Fibroblast of skin of back (primary cell): ENCODE measurements at regions not wholly inside any gene's neighbourhood (a gene's known extent, or its start where the extent isn't known, plus 50 kb on each side); places are given as distances from the start of the nearest gene placed in this dataset.
A peak's percentile ranks its signal among the peaks of the same experiment; 100 is the strongest.

ENCODE experiments used
- DNase-seq: peaks from one replicate; pipeline ENCODE4 v3.0.0-alpha.2; 2013

DNA sequence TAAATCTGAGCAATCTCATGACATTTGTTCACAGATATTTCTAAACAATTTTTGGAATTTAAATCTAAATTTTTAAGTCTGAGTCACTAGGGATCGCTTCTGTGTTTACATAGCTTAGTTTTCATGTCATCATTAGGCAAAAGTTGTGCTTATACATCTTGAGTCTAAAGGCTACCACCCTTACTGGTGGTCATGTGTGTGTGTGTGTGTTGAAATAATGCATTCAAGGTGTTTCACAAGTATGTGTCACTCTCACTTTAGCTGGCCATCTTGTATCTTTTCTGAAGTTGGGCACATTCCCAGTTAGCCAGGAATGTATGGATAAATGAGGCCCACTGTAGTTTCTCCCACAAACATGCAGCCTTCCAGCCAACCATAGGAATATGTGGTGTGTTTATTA lies 1162.5 kb upstream of the PRMT6 start:
- peak; percentile 16 for DNase-seq

DNA sequence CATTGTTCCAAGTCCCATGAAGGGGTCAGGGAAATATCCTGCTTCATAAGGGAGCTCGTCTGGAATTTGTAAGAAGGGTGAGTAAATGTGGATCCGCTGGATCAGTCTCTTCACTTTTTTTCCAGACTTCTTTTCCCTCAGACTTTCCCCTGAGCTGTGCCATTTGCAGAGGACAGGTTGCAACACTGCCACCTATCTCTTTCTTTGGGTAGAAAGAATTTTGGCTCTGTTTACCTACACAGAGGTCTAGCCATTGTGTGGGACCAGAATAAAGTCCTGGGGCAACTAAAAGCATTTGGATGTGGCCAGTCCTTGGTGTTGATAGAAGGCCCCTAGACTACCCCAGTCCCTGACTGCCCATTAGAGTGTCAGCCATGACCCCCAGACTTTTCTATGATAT lies 1146.7 kb upstream of the PRMT6 start:
- DNase-seq: no peak

DNA sequence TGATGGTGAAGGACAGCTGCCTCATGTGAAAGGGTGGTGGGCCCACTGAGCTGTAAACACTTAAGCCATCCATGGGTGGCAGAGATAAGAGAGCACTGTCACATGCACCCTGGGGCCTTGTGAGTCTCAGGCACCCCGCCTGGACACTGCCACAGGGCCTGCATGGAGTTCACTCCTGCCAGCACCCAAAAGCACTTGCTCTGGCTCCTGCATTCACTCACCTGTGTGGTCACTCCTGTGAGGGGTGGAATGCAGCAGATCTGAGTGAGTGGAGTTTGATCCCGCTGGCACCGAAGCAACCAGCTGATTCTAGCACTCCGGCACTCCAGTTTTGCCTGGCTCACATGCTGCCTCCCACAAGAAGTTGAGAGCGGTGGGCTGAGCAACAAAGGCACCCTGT lies 1142.1 kb upstream of the PRMT6 start:
- DNase-seq: no peak

DNA sequence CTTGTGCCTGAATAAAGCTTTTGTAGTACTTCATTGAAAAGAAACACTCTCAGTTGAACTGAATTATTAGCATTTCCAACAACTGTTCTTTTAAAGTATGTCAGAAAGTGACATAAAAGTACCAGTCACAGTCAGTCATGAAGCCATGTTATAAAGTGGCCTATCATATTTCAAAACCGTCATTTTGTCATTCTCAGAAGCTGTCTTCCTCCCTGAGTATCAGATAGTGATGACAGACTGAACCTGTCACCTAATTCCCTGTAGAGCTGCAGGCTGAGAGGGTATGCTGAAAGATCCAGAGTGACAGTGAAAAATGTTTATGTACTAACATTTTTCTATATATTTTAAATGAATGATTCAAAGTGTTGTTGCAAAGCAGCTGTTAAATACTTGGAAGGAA lies 1121.7 kb upstream of the PRMT6 start:
- DNase-seq: no peak

DNA sequence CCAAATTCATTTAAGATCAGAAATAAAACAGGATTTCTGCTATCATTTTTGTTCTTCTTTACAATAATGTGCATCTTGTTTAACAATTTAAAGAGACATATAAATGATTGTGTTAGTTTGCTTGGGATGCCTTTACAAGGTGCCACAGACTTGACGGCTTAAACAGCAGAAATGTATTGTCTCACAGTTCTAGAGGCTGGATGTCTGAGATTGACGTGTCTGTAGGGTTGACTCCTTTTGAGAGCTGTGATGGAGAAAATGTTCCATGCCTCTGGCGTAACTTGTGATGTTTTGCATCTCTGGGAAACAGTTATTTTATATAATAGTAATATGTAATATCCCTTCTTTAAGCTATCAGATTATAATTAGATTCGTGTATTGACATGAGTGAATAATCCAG lies 1091.6 kb upstream of the PRMT6 start:
- DNase-seq: no peak

DNA sequence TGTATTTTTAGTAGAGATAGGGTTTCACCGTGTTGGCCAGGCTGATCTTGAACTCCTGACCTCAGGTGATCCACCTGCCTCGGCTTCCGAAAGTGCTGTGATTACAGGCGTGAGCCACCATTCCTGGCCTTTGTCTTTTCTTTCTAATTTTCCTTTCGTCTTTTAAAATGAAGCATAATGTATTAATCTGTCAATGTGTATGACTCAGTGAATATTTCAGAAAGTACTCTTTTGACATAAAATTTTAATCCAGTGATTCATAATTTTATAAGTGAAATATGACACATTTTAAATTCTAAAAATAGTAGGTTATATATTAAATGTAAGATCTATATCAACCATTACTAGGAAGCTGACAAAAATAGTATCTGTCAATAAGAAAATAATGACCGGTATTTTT lies 1059.0 kb upstream of the PRMT6 start:
- DNase-seq: peak; percentile 0

GRCh38 chr1:106022312-106022902 lies 1034.1 kb upstream of the PRMT6 start:
- DNase-seq: peak; percentile 8

DNA sequence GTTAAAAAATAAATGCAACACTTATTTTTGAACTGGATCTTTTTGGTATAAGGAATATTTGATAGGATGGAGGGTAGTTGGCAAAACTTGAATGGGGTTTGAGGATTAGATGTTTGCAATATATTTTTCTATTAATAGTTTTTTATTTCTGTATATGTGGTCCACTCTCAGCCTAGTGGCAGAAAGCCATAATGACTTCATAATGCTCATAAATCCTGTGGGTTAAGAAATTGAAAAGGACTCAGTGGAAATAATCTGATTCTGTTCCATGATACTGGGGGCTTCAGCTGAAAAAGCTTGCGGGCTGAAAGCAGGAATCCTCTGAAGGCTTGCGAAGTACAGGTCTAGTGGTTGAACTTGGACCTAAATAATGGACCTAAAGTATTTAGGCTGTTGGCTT lies 1028.6 kb upstream of the PRMT6 start:
- DNase-seq: no peak

DNA sequence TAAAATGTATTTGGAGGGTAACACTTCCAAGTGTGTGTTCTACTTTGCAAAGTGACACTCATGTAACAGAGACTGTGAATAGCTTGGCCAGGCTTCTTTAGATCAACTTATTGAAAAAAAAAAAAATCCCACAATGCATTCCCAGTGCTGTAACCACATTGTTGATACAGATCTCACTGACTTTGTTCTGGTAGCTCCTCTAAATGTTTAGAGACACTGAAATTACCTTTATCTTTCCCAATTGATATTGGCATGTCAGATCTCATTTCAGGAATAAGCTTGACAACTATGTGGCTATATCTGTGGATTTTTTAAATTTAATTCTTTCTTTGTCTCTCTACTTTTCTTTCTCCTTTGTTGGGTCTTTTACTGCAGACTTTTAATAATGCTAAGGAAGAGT lies 1018.9 kb upstream of the PRMT6 start:
- no peak for DNase-seq

- DNase-seq: no peak
Observed at GRCh38 chr1:106038260-106038659, 1018.2 kb upstream of the PRMT6 start.

DNA sequence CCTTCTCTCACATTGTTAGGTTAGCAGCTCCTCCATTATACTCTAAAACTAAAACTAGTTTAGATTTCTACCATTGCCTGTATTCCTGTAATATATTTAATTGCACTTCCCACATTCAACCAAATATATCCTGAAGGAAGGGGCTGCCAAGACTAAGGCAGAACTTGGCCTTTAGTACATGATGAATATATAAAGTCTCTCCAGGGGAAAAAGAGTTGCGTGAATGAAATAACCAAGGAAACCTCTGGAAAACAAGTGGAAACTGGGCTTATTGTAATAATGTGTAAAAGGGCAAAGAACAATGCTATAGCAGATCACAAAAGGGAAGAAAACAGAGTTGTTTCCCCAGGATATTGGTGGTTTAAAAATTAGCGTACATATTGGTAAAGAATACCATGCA lies 1012.5 kb upstream of the PRMT6 start:
- DNase-seq: no peak

DNA sequence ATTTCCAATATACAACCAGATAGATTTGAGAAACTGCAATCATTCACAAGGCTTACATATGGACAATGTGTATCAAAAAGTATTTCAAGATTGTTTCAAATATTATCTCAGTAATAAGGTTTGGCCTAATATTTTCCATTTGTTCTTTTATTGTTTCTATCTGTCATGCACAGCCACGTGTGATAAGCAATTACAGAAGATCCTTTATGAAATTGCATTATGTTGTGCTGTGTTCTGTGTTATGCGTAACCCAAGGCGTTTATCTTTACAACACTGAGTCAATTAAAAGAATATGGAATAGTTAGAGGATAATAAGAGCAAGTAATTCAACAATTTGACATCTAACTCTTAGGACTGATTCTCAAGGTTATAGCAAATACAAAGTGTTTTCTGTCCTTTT lies 1009.3 kb upstream of the PRMT6 start:
- DNase-seq: no peak

GRCh38 chr1:106049595-106049994 lies 1006.9 kb upstream of the PRMT6 start:
- DNase-seq: no peak

DNA sequence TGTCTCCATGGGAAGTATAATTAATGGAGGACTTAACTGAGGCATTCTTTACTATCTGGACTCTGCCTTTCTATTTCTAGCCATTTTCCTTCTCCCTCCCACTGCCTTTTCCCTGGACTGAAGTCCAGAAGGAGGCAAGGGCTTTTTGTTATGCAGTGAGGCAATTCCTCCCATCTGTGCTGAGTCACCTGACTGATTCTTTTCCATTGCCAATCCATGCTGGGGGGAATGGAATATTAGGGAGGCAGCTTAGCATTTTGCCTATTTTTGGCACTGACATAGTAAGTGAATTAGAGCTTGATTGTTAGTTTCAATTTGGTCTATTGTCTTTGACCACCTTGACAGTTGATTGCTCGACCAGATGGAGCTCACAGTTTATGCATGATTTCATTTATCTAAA lies 1000.6 kb upstream of the PRMT6 start:
- no peak for DNase-seq

- no peak for DNase-seq
Observed at GRCh38 chr1:106061586-106062495, 994.6 kb upstream of the PRMT6 start.

DNA sequence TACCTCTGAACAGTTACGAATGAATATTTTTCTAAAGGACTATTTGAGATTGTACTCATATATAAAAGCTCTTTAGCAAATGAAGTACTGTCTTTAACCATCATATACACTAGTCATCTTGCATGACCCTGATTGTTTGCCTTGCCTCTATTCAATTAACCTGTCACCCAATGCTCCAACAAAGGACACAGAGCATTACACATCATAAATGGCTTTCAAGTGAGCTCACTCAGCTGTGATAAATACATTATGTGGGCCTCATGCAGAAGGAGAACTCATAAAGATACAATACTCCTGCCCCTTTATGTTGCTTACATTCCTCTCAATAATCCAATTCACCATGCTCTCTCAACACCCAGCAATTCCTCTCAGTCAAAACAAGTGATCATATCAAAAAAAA lies 993.0 kb upstream of the PRMT6 start:
- no peak for DNase-seq

DNA sequence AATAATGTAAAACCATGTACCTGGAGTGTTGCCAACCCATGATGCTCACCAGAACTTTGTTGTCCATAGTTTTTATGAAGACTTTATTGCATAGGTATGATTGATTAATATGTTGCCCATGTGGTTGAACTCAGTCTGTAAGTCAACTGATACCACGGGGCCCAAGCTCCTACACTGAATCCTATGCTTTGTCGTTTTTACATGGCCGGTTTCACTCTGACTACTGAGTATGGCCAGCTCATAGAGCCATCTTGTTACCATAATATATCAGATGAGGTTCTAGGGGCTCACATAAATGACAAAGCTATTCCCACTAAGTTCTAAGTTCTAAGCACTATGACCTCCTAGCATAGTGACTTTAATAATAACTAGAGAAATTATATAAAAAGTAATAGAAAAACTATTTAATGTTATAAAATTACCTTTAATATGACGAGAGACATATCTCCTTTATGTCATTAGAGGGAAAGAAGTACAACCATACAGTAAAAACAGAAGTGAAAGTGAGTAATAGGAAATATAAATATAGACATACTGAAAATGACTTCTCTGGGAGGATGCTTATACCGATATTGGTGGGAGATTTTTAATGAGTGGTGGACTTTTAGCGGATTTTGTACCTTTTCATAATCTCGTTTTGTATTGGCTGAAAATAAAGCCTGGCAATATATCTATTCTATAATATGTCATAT lies 983.4 kb upstream of the PRMT6 start:
- no peak for DNase-seq

- DNase-seq: peak; percentile 5
Observed at GRCh38 chr1:106080608-106081325, 975.7 kb upstream of the PRMT6 start.

DNA sequence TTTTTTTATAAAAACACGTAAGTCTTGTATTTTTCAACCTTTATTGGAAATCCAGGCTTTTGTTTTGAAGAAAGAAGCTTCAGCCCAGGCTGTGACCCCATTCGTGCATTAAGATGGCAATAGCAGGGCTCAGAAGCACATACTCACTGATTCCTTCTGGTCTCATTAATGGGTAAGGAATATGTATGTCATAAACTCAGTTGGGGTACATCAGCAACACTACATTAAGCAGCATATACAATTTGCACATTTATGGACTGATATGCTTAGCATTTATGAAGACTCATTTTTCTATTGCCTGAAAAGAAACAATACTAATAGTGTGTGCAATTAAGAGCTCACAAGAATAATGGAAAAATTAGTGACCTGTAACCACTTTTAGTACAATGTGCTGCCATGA lies 945.4 kb upstream of the PRMT6 start:
- DNase-seq: no peak

- DNase-seq: no peak
Observed at GRCh38 chr1:106113851-106114250, 942.6 kb upstream of the PRMT6 start.

DNA sequence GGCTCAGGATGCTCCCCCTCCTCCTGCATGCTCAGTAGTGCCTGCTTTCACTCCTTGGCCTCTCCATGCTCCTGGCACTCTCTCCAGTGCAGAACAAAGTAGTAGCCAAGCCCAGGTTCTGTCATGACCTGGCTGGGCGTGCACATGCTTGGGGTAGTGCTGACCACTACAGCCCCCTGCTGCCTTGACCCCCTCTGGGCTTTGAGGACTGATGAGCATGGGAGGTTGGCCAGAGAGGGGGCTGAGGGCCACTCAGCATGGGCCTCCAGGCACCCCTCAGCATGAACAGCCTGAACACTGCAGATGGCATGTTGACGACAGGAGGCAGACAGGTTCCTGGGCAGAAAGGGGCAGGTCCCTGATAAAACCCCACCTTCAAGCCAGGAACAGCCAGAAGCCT lies 935.7 kb upstream of the PRMT6 start:
- no peak for DNase-seq

DNA sequence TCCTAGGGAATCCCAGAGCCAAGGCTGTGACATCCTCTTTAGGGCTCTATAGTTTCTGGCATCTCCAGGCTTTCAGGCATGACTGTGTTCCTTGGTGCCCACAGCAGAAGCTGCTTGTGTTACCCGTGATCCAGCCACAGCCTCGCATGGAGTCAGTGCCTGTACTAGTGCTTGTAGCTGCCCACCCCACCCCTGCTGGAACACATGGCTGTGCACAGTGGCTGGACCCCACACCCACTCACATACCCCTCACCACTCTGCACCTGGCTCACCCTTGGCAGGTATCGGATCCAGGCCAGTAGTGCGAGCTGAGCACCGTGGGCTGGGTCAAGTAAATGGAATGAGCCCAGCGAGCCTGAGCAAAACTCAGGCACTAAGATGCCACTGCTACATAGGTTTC lies 934.7 kb upstream of the PRMT6 start:
- DNase-seq: no peak

- DNase-seq: no peak
Observed at GRCh38 chr1:106134561-106134960, 921.9 kb upstream of the PRMT6 start.
